Hepatocyte (in vitro differentiated cells): ENCODE measurements at regions not wholly inside any gene's neighbourhood (a gene's known extent, or its start where the extent isn't known, plus 50 kb on each side); places are given as distances from the start of the nearest gene placed in this dataset.

Source experiments
- DNase-seq: peaks from one replicate; pipeline ENCODE4 v3.0.0-alpha.2; 2016; ENCODE audit warnings: low spot score
- H2AFZ ChIP-seq: fragments of 200-600 bp; sonication (generic); 2 replicates; pipeline ENCODE4 v1.6.0; 2016; ENCODE audit warnings: antibody characterized with exemption, mild to moderate bottlenecking
- H3K27ac ChIP-seq: fragments of 200-600 bp; sonication (generic); 2 replicates; pipeline ENCODE4 v1.5.1; 2016; ENCODE audit warnings: mild to moderate bottlenecking
- H3K27me3 ChIP-seq: fragments of 200-600 bp; sonication (generic); 2 replicates; pipeline ENCODE4 v1.6.1; 2016
- H3K36me3 ChIP-seq: fragments of 200-600 bp; sonication (generic); replicated peaks from 2 replicates; pipeline ENCODE4 v1.5.1; 2016; ENCODE audit warnings: low read depth; ENCODE audit not compliant: insufficient read depth
- H3K4me1 ChIP-seq: fragments of 200-600 bp; sonication (generic); 2 replicates; pipeline ENCODE4 v1.5.1; 2016; ENCODE audit warnings: mild to moderate bottlenecking, moderate library complexity; ENCODE audit not compliant: insufficient read depth
- H3K4me2 ChIP-seq: fragments of 200-600 bp; sonication (generic); 2 replicates; pipeline ENCODE4 v1.6.0; 2016
- H3K4me3 ChIP-seq: fragments of 200-600 bp; sonication (generic); 2 replicates; pipeline ENCODE4 v1.5.1; 2016; ENCODE audit warnings: mild to moderate bottlenecking
- H3K79me2 ChIP-seq: fragments of 200-600 bp; sonication (generic); 2 replicates; pipeline ENCODE4 v1.6.0; 2017; ENCODE audit warnings: mild to moderate bottlenecking
- H3K9me2 ChIP-seq: fragments of 200-600 bp; sonication (generic); replicated peaks from 2 replicates; pipeline ENCODE4 v1.6.0; 2017; ENCODE audit warnings: mild to moderate bottlenecking; ENCODE audit not compliant: insufficient read depth
- H3K9me3 ChIP-seq: fragments of 200-600 bp; sonication (generic); 2 replicates; pipeline ENCODE4 v1.5.1; 2016; ENCODE audit warnings: low read depth, mild to moderate bottlenecking
- H4K20me1 ChIP-seq: fragments of 200-600 bp; sonication (generic); 2 replicates; pipeline ENCODE4 v1.6.0; 2016; ENCODE audit warnings: mild to moderate bottlenecking; ENCODE audit not compliant: insufficient read depth, poor library complexity, severe bottlenecking
- CTCF ChIP-seq: fragments of 200-600 bp; sonication (generic); IDR thresholded peaks from 2 replicates; pipeline ENCODE4 v1.5.1; 2016; ENCODE audit warnings: antibody characterized with exemption, mild to moderate bottlenecking; ENCODE audit not compliant: poor library complexity
- EZH2 ChIP-seq: fragments of 200-600 bp; sonication (generic); IDR thresholded peaks from 2 replicates; pipeline ENCODE4 v1.6.1; 2016; ENCODE audit warnings: antibody characterized with exemption, mild to moderate bottlenecking, borderline replicate concordance
- EZH2phosphoT487 ChIP-seq: fragments of 200-600 bp; sonication (generic); IDR thresholded peaks from one replicate; pipeline ENCODE4 v1.6.1; 2018; ENCODE audit warnings: antibody characterized with exemption, mild to moderate bottlenecking, low read depth, moderate library complexity; ENCODE audit not compliant: unreplicated experiment, severe bottlenecking
- WGBS: methylation state at CpG from one replicate; pipeline ENCODE4 v1.1.6; 2016; ENCODE audit warnings: low lambda C conversion rate; ENCODE audit errors: missing lambda C conversion rate; 5-methylcytosine and 5-hydroxymethylcytosine counted together

- Histone ChIP-seq H3K4me1 (no peaks in the 10 kb centered on the region), H3K27ac (no peak overlapping the region), H3K27me3 (peaks cover 27% of the 10 kb centered on the region), H3K36me3 (no peaks in the 10 kb centered on the region), H3K9me3 (no peaks in the 10 kb centered on the region), H2AFZ (no peak overlapping the region), H3K9me2 (no peaks in the 10 kb centered on the region), H3K4me2 (no peak overlapping the region), H4K20me1 (no peaks in the 10 kb centered on the region), H3K4me3 (no peak overlapping the region), H3K79me2 (no peaks in the 10 kb centered on the region)
- TF ChIP-seq CTCF (no peak), EZH2phosphoT487 (no peak), EZH2 (no peak)
- DNase-seq = no peak
- WGBS = 76% methylated on average over 4 of the region's 4 CpGs
Measured at GRCh38 chr3:87788516-87788915, 270.3 kb downstream of the CGGBP1 start.

GRCh38 chr3:87780811-87781210 lies 278.0 kb downstream of the CGGBP1 start:
- H3K4me3 ChIP-seq = no peak overlapping the region
- H3K4me2 ChIP-seq = no peak overlapping the region
- H3K9me3 ChIP-seq = no peaks in the 10 kb centered on the region
- no peak for TF ChIP-seq EZH2
- no peak for TF ChIP-seq EZH2phosphoT487
- TF ChIP-seq CTCF = no peak
- no peaks in the 10 kb centered on the region for H3K27me3 ChIP-seq
- no peaks in the 10 kb centered on the region for H3K79me2 ChIP-seq
- no peaks in the 10 kb centered on the region for H4K20me1 ChIP-seq
- H3K4me1 ChIP-seq = no peaks in the 10 kb centered on the region
- WGBS = 90% methylated on average over 2 of the region's 2 CpGs
- H3K27ac ChIP-seq = no peak overlapping the region
- DNase-seq = no peak
- no peaks in the 10 kb centered on the region for H3K36me3 ChIP-seq
- H2AFZ ChIP-seq = no peak overlapping the region
- H3K9me2 ChIP-seq = no peaks in the 10 kb centered on the region

- no peak for DNase-seq
- no peak for TF ChIP-seq EZH2
- no peak for TF ChIP-seq EZH2phosphoT487
- no peak for TF ChIP-seq CTCF
- 70% methylated on average over 1 of the region's 1 CpG for WGBS
- Histone ChIP-seq H3K27ac (no peak overlapping the region), H3K9me2 (no peaks in the 10 kb centered on the region), H3K4me1 (no peaks in the 10 kb centered on the region), H2AFZ (no peak overlapping the region), H3K36me3 (no peaks in the 10 kb centered on the region), H3K4me3 (no peak overlapping the region), H4K20me1 (no peaks in the 10 kb centered on the region), H3K9me3 (no peaks in the 10 kb centered on the region), H3K4me2 (no peak overlapping the region), H3K27me3 (no peaks in the 10 kb centered on the region), H3K79me2 (no peaks in the 10 kb centered on the region)
Measured at GRCh38 chr3:87778876-87779275, 279.9 kb downstream of the CGGBP1 start.
